Mucosa of stomach (tissue), 1 donor: ENCODE measurements at regions not wholly inside any gene's neighbourhood (a gene's known extent, or its start where the extent isn't known, plus 50 kb on each side); places are given as distances from the start of the nearest gene placed in this dataset.
A peak's percentile ranks its signal among the peaks of the same experiment; 100 is the strongest.

Source experiments
- H3K27me3 ChIP-seq: one replicate; pipeline ENCODE4 v1.7.0; 2013; ENCODE audit warnings: mild to moderate bottlenecking, low read length; ENCODE audit not compliant: control insufficient read depth, insufficient read depth
- H3K36me3 ChIP-seq: one replicate; pipeline ENCODE4 v1.7.0; 2013; ENCODE audit warnings: low read length; ENCODE audit not compliant: control insufficient read depth, insufficient read depth
- H3K4me1 ChIP-seq: one replicate; pipeline ENCODE4 v1.7.0; 2013; ENCODE audit warnings: mild to moderate bottlenecking, low read length; ENCODE audit not compliant: control insufficient read depth, insufficient read depth
- H3K4me3 ChIP-seq: one replicate; pipeline ENCODE4 v1.7.0; 2013; ENCODE audit warnings: low read length
- H3K9ac ChIP-seq: one replicate; pipeline ENCODE4 v1.7.0; 2013; ENCODE audit warnings: mild to moderate bottlenecking, low read length, moderate library complexity
- H3K9me3 ChIP-seq: one replicate; pipeline ENCODE4 v1.7.0; 2013; ENCODE audit warnings: mild to moderate bottlenecking, low read length, moderate library complexity; ENCODE audit not compliant: control insufficient read depth
- donor health status: Pancreatic carcinoma.

DNA sequence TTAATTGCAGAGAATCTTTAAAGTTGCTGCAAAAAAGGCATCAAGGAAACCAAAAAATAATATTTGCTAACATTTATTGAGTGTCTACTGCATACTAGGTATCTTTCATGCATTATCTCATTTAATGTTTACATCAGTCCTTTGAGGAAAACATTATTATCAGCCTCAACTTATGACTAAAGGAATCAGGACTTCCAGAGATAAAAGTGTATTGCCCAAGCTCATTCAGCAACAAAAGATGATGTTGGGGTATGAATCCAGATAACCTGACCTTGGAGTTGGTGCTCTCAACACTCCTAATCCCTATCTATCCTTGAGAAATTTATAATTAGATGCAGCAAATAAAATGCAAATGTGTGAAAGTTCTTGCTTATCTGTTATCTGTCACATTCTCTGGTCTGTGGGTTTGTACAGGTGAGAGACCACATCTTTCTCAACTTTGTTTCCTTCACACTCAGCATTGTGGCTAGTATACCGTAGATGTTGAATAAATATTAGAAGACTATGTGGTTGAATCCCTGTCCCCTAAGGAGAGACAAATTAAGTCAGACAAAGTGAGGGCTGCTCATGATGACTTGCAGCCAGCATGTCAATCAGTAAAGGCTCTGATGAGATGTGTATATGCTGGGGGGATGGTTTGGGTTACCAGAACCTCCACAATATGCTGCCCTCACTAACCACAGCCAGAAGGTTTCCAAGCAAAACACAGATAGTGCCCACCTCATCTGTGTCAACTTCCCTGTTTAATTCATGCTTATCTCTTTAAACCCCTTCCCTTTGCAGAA is 82.6 kb downstream of the NOG start:
- Histone ChIP-seq H3K9ac (no peak overlapping the region), H3K4me1 (no peaks in the 10 kb centered on the region), H3K9me3 (no peaks in the 10 kb centered on the region), H3K4me3 (no peak overlapping the region), H3K36me3 (no peaks in the 10 kb centered on the region), H3K27me3 (peaks cover 45% of the 10 kb centered on the region)

- Histone ChIP-seq H3K27me3 (peaks cover 50% of the 10 kb centered on the region), H3K4me3 (no peak overlapping the region), H3K9me3 (no peaks in the 10 kb centered on the region), H3K9ac (no peak overlapping the region), H3K36me3 (no peaks in the 10 kb centered on the region), H3K4me1 (no peaks in the 10 kb centered on the region)
Observed at GRCh38 chr17:56676810-56677209, 83.3 kb downstream of the NOG start.

DNA sequence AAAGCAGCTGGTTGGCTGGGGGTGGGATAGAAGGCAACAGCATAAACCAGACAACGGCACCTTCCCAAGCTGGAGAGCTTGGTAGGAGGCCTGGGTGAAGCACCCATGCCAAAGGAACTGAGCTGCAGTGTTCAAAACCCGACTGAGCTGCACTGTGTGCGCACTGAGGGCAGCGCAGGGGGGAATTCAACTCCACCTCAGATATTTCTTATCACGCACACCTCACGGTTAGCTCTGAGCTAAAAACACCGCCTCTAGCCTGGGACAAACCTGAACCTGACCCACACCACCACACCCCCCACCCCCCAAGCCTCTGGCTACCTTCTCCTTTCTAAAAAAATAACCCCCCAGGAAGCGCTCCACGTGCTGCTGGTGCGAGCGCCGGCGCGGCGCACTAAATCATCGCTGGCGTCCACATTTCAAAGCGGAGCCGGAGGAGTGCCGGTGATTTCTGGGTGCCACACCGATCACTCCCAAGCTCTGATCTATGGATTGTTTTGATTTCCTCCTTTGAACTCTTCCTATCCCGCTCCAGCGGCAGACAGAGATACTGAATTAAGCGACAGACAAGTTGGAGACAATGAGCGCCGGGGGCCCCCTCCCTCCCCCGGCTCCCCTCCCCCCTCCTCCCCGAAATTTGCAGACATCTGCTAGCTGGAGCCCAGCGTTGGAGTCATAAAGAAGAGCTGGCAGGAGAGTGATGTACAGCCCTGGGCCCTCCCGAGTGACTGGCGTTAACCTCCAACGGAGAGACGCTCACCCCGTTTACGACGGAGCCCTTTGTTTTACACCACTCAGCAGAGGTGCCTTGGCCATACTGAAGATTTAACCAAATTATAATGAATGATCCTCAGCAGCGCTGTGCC is 85.0 kb downstream of the NOG start:
- H3K36me3 ChIP-seq, result no peaks in the 10 kb centered on the region
- H3K9me3 ChIP-seq, result no peaks in the 10 kb centered on the region
- H3K27me3 ChIP-seq, result peaks cover 50% of the 10 kb centered on the region
- no peaks in the 10 kb centered on the region for H3K4me1 ChIP-seq
- no peak overlapping the region for H3K9ac ChIP-seq
- H3K4me3 ChIP-seq, result peak overlapping the region; percentile 11

- Histone ChIP-seq H3K9me3 (no peaks in the 10 kb centered on the region), H3K4me3 (peak overlapping the region; percentile 11), H3K27me3 (peaks cover 54% of the 10 kb centered on the region), H3K9ac (no peak overlapping the region), H3K36me3 (no peaks in the 10 kb centered on the region), H3K4me1 (no peaks in the 10 kb centered on the region)
Observed at GRCh38 chr17:56679115-56679776, 85.7 kb downstream of the NOG start.

DNA sequence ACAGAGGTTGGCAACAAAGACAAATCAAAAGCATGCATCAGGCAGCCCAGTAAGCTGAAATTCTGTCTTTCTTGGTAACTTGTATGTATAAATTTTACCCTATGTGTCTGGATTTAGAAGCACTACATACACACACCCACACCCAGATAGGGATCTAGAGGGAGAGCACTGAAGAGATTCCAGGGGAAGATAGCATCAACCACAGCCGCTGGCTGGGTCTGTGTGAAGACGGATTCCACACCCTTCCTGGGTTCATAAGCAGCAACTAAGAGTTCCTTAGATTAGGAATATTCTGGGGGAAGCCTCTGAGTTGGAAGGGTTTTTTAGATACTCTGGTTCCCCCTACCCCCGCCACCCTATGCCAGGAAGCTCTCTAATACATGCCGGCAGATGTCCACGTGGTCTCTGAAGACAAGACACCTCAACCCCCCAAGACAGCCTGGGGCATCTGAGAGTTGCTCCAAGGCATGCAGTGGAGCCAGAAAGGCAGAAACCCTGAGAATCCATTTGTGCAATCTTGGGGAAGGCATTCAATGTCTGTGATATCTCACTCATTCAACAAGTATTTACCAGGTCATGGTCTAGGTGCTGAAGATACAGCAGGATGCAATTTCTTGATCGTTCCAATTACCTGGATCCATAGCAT is 86.4 kb downstream of the NOG start:
- H3K36me3 ChIP-seq, result no peaks in the 10 kb centered on the region
- H3K4me1 ChIP-seq, result no peaks in the 10 kb centered on the region
- H3K27me3 ChIP-seq, result peaks cover 57% of the 10 kb centered on the region
- H3K4me3 ChIP-seq, result no peak overlapping the region
- H3K9me3 ChIP-seq, result no peaks in the 10 kb centered on the region
- no peak overlapping the region for H3K9ac ChIP-seq

GRCh38 chr17:56680676-56681075 is 87.2 kb downstream of the NOG start:
- Histone ChIP-seq H3K4me3 (no peak overlapping the region), H3K36me3 (no peaks in the 10 kb centered on the region), H3K9ac (no peak overlapping the region), H3K9me3 (no peaks in the 10 kb centered on the region), H3K4me1 (no peaks in the 10 kb centered on the region), H3K27me3 (peaks cover 52% of the 10 kb centered on the region)

DNA sequence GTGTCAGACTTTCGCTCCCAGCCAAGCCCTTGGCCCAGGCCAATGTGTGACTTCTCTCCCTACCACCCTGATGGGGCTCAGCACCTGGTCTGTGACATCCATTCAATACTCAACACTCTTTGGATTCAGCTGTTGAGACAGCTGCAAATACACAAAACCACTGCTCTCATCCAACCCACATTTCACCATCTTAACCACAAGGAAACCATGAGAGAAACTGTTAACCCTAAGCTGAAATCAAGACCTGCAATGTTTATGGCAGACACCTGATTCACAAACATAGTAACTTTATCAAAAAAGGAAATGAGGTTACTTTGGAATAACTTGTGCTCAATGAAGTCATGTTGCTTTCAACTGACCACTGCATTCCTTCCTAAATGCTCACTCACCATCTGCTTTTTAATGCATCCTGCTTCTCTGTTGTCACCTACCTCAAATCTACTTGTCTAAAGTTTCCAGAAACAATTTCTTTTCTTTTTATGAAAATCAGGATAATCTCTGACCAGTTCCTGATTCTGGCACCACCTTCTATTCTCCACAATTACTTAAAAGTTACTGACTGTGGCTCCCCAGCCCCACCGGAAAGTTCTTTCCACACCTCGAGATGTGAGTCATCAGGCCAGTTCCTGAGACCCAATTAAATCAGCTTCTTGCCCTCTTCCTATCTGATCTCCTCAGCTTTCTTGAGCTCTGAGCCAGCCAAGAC is 88.2 kb downstream of the NOG start:
- Histone ChIP-seq H3K9ac (no peak overlapping the region), H3K4me3 (no peak overlapping the region), H3K9me3 (no peaks in the 10 kb centered on the region), H3K27me3 (peaks cover 46% of the 10 kb centered on the region), H3K4me1 (no peaks in the 10 kb centered on the region), H3K36me3 (no peaks in the 10 kb centered on the region)

GRCh38 chr17:56688151-56688550 is 94.7 kb downstream of the NOG start:
- no peaks in the 10 kb centered on the region for H3K9me3 ChIP-seq
- H3K4me1 ChIP-seq, result no peaks in the 10 kb centered on the region
- no peak overlapping the region for H3K9ac ChIP-seq
- no peaks in the 10 kb centered on the region for H3K36me3 ChIP-seq
- peaks cover 6% of the 10 kb centered on the region for H3K27me3 ChIP-seq
- H3K4me3 ChIP-seq, result no peak overlapping the region

- Histone ChIP-seq H3K4me3 (no peak overlapping the region), H3K27me3 (no peaks in the 10 kb centered on the region), H3K4me1 (no peaks in the 10 kb centered on the region), H3K9ac (no peak overlapping the region), H3K36me3 (no peaks in the 10 kb centered on the region), H3K9me3 (no peaks in the 10 kb centered on the region)
Observed at GRCh38 chr17:56690441-56691291, 97.2 kb downstream of the NOG start.

DNA sequence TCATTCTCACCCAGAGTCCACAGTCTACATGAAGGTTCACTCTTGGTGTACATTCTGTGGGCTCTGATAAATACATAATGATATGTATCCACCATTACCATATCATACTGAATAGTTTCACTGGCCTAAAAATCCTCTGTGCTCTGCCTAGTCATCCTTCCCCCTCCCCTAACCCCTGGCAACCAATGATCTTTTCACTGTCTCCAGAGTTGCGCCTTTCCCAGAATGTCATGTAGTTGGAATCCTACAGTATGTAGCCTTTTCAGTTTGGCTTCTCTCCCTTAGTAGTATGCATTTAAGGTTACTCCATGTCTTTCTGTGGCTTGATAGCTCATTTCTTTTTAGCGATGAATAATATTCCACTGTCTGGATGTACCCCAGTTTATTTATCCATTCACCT is 101.3 kb downstream of the NOG start:
- Histone ChIP-seq H3K27me3 (no peaks in the 10 kb centered on the region), H3K9ac (no peak overlapping the region), H3K4me3 (no peak overlapping the region), H3K4me1 (peaks cover 5% of the 10 kb centered on the region), H3K36me3 (no peaks in the 10 kb centered on the region), H3K9me3 (no peaks in the 10 kb centered on the region)

DNA sequence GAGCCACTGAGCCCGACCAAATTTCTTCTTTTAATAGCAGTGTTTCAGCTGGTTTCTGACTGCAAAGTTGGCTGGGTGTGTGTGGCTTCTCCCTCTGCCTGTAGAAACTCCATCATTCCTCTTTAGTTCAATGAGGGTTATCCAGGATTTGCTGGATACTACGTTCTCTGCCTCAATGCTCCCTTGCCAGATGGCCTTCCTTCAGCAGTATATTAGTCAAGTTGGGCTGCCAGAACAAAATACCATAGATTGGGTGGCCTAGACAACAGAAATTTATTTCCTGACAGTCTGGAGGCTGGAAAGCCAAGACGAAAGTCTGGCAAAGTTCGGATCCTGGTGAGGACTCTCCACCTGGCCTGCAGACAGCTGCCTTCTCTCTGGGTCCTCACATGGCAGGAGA is 103.7 kb downstream of the NOG start:
- H3K27me3 ChIP-seq, result no peaks in the 10 kb centered on the region
- H3K36me3 ChIP-seq, result no peaks in the 10 kb centered on the region
- no peaks in the 10 kb centered on the region for H3K9me3 ChIP-seq
- no peak overlapping the region for H3K4me3 ChIP-seq
- peaks cover 5% of the 10 kb centered on the region for H3K4me1 ChIP-seq
- no peak overlapping the region for H3K9ac ChIP-seq
